Panc1 (cell line): ENCODE measurements at regions not wholly inside any gene's neighbourhood (a gene's known extent, or its start where the extent isn't known, plus 50 kb on each side); places are given as distances from the start of the nearest gene placed in this dataset.
"Not testable (repeated sequence)": the region's sequence is repeated elsewhere in the genome, so short reads cannot be mapped to it uniquely, and the experiment has no call there.

Source experiments
- POLR2AphosphoS5 ChIP-seq: IDR thresholded peaks from 2 replicates; pipeline ENCODE4 v1.6.1; 2012; ENCODE audit warnings: mild to moderate bottlenecking, low read depth, low read length, moderate library complexity
- SIN3A ChIP-seq: IDR thresholded peaks from 2 replicates; pipeline ENCODE4 v1.6.1; 2012; ENCODE audit warnings: low read depth, mild to moderate bottlenecking, low read length, moderate library complexity, borderline replicate concordance; ENCODE audit not compliant: insufficient read depth
- TF ChIP-seq, protein P1 (sequence below): fragments of 450-650 bp; IDR thresholded peaks from 2 replicates; pipeline ENCODE4 v1.5.1; 2017; ENCODE audit warnings: mild to moderate bottlenecking
- TF ChIP-seq, protein P2 (sequence below), 2 experiments: IDR thresholded peaks; 2 replicates each; pipeline ENCODE4 v1.6.1; 2011 to 2012; ENCODE audit warnings: low read depth in 2 of 2, control low read depth in 1 of 2, low read length in 1 of 2, mild to moderate bottlenecking in 1 of 2, moderate library complexity in 1 of 2; ENCODE audit not compliant: insufficient read depth in 1 of 2

DNA sequence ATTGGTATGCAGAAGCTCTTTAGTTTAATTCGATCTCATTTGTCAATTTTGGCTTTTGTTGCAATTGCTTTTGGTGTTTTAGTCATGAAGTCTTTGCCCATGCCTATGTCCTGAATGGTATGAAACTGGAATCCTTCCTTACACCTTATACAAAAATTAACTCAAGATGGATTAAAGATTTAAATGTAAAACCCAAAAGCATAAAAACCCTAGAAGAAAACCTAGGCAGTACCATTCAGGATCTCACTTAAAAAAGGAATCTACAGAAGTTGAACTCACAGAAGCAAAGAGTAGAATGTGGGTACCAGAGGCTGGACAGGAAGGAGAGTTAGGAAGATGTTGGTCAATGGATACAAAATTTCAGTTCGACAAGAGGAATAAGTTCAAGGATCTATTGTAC is 249.9 kb downstream of the DOK5 start:
- TF ChIP-seq, protein P1, sequence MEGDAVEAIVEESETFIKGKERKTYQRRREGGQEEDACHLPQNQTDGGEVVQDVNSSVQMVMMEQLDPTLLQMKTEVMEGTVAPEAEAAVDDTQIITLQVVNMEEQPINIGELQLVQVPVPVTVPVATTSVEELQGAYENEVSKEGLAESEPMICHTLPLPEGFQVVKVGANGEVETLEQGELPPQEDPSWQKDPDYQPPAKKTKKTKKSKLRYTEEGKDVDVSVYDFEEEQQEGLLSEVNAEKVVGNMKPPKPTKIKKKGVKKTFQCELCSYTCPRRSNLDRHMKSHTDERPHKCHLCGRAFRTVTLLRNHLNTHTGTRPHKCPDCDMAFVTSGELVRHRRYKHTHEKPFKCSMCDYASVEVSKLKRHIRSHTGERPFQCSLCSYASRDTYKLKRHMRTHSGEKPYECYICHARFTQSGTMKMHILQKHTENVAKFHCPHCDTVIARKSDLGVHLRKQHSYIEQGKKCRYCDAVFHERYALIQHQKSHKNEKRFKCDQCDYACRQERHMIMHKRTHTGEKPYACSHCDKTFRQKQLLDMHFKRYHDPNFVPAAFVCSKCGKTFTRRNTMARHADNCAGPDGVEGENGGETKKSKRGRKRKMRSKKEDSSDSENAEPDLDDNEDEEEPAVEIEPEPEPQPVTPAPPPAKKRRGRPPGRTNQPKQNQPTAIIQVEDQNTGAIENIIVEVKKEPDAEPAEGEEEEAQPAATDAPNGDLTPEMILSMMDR, result not testable (repeated sequence)
- TF ChIP-seq POLR2AphosphoS5, SIN3A: not testable (repeated sequence)
- TF ChIP-seq, protein P2, sequence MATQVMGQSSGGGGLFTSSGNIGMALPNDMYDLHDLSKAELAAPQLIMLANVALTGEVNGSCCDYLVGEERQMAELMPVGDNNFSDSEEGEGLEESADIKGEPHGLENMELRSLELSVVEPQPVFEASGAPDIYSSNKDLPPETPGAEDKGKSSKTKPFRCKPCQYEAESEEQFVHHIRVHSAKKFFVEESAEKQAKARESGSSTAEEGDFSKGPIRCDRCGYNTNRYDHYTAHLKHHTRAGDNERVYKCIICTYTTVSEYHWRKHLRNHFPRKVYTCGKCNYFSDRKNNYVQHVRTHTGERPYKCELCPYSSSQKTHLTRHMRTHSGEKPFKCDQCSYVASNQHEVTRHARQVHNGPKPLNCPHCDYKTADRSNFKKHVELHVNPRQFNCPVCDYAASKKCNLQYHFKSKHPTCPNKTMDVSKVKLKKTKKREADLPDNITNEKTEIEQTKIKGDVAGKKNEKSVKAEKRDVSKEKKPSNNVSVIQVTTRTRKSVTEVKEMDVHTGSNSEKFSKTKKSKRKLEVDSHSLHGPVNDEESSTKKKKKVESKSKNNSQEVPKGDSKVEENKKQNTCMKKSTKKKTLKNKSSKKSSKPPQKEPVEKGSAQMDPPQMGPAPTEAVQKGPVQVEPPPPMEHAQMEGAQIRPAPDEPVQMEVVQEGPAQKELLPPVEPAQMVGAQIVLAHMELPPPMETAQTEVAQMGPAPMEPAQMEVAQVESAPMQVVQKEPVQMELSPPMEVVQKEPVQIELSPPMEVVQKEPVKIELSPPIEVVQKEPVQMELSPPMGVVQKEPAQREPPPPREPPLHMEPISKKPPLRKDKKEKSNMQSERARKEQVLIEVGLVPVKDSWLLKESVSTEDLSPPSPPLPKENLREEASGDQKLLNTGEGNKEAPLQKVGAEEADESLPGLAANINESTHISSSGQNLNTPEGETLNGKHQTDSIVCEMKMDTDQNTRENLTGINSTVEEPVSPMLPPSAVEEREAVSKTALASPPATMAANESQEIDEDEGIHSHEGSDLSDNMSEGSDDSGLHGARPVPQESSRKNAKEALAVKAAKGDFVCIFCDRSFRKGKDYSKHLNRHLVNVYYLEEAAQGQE (IDR thresholded peaks at IDR 0.05; ENCODE audit: insufficient read depth in 1 of 2, low read depth in 2 of 2, low read length in 1 of 2), result not testable (repeated sequence)
